ENCODE measurements at regions not wholly inside any gene's neighbourhood (a gene's known extent, or its start where the extent isn't known, plus 50 kb on each side); places are given as distances from the start of the nearest gene placed in this dataset.

GRCh38 chr12:130044991-130045621 is 117.2 kb upstream of the FZD10 start:
- Histone ChIP-seq H3K4me3 (ENCODE audit: low read depth, low read length) (no peak overlapping the region), H3K9me3 (ENCODE audit: control insufficient read depth, insufficient read depth, low read length) (peaks cover 64% of the 10 kb centered on the region), H3K27me3 (ENCODE audit: control insufficient read depth, insufficient read depth, low read length) (no peaks in the 10 kb centered on the region), H3K27ac (ENCODE audit: low read depth, low read length) (no peak overlapping the region)
- no peak for DNase-seq (ENCODE audit: low read depth, low spot score)
- TF ChIP-seq, protein P1, sequence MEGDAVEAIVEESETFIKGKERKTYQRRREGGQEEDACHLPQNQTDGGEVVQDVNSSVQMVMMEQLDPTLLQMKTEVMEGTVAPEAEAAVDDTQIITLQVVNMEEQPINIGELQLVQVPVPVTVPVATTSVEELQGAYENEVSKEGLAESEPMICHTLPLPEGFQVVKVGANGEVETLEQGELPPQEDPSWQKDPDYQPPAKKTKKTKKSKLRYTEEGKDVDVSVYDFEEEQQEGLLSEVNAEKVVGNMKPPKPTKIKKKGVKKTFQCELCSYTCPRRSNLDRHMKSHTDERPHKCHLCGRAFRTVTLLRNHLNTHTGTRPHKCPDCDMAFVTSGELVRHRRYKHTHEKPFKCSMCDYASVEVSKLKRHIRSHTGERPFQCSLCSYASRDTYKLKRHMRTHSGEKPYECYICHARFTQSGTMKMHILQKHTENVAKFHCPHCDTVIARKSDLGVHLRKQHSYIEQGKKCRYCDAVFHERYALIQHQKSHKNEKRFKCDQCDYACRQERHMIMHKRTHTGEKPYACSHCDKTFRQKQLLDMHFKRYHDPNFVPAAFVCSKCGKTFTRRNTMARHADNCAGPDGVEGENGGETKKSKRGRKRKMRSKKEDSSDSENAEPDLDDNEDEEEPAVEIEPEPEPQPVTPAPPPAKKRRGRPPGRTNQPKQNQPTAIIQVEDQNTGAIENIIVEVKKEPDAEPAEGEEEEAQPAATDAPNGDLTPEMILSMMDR (IDR thresholded peaks at IDR 0.05; ENCODE audit: low read depth, low read length), result no peak
- CTCF ChIA-PET, result no interaction called here
- POLR2A ChIA-PET, result no interaction called here

- TF ChIP-seq, protein P1 (IDR thresholded peaks at IDR 0.05; ENCODE audit: low read depth, low read length), result no peak
- CTCF ChIA-PET, result no interaction called here
- no peak for DNase-seq (ENCODE audit: low read depth, low spot score)
- peaks cover 77% of the 10 kb centered on the region for H3K9me3 ChIP-seq (ENCODE audit: control insufficient read depth, insufficient read depth, low read length)
- H3K27ac ChIP-seq (ENCODE audit: low read depth, low read length), result no peak overlapping the region
- H3K27me3 ChIP-seq (ENCODE audit: control insufficient read depth, insufficient read depth, low read length), result no peaks in the 10 kb centered on the region
- POLR2A ChIA-PET, result no interaction called here
- no peak overlapping the region for H3K4me3 ChIP-seq (ENCODE audit: low read depth, low read length)
These were observed 112.6 kb upstream of the FZD10 start for GRCh38 chr12:130049666-130050065.

- ChIA-PET CTCF (no interaction called here), POLR2A (no interaction called here)
- no peak for DNase-seq (ENCODE audit: low read depth, low spot score)
- Histone ChIP-seq H3K9me3 (ENCODE audit: control insufficient read depth, insufficient read depth, low read length) (peaks cover 81% of the 10 kb centered on the region), H3K27me3 (ENCODE audit: control insufficient read depth, insufficient read depth, low read length) (no peaks in the 10 kb centered on the region), H3K4me3 (ENCODE audit: low read depth, low read length) (no peak overlapping the region), H3K27ac (ENCODE audit: low read depth, low read length) (no peak overlapping the region)
- TF ChIP-seq, protein P1 (IDR thresholded peaks at IDR 0.05; ENCODE audit: low read depth, low read length), result no peak
These were observed 110.4 kb upstream of the FZD10 start for GRCh38 chr12:130051900-130052299.

DNA sequence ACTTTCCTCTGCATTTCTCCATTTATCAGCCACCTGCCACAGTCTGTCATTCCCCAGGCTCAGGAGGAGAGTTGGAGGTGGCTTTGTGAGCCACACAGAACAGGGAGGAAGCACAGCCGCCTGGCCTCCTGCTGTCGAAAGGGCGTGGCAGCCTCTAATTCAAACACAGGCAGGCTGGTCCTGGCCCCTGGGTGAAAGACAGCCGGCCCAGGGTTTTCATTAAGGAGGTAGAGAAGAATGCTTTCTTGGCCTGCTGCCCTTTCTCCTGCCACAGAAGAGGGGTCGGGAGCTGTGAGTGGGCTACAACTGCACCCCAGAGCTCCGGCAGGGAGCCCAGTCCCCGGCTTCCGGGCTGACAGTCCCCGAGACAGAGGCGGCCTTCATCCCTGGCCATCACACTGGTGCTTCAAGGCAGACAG is 108.6 kb upstream of the FZD10 start:
- CTCF ChIA-PET, result no interaction called here
- POLR2A ChIA-PET, result no interaction called here
- H3K9me3 ChIP-seq (ENCODE audit: control insufficient read depth, insufficient read depth, low read length), result peaks cover 81% of the 10 kb centered on the region
- no peak for DNase-seq (ENCODE audit: low read depth, low spot score)
- no peaks in the 10 kb centered on the region for H3K27me3 ChIP-seq (ENCODE audit: control insufficient read depth, insufficient read depth, low read length)
- TF ChIP-seq, protein P1 (IDR thresholded peaks at IDR 0.05; ENCODE audit: low read depth, low read length), result no peak
- H3K27ac ChIP-seq (ENCODE audit: low read depth, low read length), result peak overlapping the region; percentile 11
- no peak overlapping the region for H3K4me3 ChIP-seq (ENCODE audit: low read depth, low read length)

DNA sequence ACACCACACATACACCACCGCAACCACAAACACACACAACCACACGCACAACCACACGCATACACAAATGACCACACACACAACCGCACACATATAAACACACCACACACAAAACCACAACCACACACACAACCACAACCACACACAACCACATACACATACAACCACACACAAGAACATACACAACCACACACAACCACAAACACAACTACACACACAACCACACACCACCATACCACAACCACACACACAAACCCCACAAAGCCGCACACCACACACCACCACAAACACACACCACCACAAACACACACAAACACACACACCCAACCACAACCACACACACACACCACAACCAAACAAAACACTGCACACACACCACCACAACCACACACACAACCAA is 107.5 kb upstream of the FZD10 start:
- ChIA-PET POLR2A (no interaction called here), CTCF (no interaction called here)
- no peak for DNase-seq (ENCODE audit: low read depth, low spot score)
- Histone ChIP-seq H3K4me3 (ENCODE audit: low read depth, low read length) (no peak overlapping the region), H3K27me3 (ENCODE audit: control insufficient read depth, insufficient read depth, low read length) (no peaks in the 10 kb centered on the region), H3K27ac (ENCODE audit: low read depth, low read length) (no peak overlapping the region), H3K9me3 (ENCODE audit: control insufficient read depth, insufficient read depth, low read length) (peaks cover 83% of the 10 kb centered on the region)
- TF ChIP-seq, protein P1 (IDR thresholded peaks at IDR 0.05; ENCODE audit: low read depth, low read length), result no peak

Data from AG04450 (cell line).